ENCODE measurements at regions not wholly inside any gene's neighbourhood (a gene's known extent, or its start where the extent isn't known, plus 50 kb on each side); places are given as distances from the start of the nearest gene placed in this dataset.
"Not testable (repeated sequence)": the region's sequence is repeated elsewhere in the genome, so short reads cannot be mapped to it uniquely, and the experiment has no call there.

DNA sequence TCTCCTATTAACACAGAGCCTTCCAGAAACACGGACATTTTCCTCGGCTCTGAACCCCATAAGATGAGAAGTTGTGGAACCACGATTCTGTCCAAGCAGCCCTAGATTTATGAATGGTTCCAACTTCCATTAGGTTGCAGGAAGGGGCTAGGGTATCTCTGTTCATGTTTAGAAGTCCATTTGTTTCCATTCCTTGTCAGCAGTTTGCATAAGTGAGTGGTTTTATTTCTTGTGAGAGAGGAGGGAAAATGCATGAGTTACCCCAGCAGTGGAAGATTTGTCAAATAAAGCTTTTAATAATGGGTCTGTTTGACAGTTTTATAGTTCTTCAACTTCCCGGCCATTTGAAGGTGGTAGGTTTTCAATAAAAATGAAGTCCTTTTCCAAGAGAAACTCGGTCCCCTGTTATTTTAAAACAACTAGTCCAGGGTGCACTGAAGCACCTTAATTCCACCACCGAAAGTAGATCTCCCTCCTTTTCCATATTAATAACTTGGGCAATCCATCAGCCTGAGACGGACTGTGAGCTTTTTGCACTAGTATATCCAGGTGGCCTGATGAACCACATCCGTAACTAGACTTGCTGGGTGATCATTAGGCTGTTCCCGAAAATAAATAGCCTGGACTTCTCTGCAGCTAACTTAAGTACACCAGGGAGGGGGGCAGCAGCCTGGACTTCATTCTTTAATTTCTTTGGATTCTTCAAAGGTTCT, 181.3 kb downstream of the TMEM114 start:
- Mint-ChIP-seq H3K4me3 (no peak overlapping the region), H3K27me3 (no peaks in the 10 kb centered on the region), H3K9me3 (peaks cover 5% of the 10 kb centered on the region), H3K4me1 (no peaks in the 10 kb centered on the region), H3K36me3 (no peaks in the 10 kb centered on the region), H3K27ac (no peak overlapping the region)
- DNase-seq = no peak
- no peak for ATAC-seq (ENCODE audit: low read depth)
- POLR2A ChIA-PET = no interaction called here

DNA sequence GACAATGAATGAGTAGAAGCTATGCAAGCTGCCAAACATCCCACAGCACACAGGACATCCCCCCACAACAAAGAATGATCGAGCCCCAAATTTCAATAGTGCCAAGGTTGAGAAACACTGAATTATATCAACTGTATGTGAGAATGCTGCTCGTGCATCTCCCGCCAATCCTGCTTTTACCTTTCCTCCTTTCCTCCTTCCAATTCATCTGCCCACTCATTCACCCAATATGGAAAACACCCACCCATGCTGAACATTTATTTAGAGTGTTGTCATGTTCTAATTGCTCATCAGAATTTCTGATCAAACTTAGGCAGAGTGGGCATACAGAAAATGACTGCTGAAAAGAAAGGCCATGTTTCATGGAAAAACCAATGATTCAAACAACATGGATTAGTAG, 183.0 kb downstream of the TMEM114 start:
- POLR2A ChIA-PET = no interaction called here
- H3K27me3 Mint-ChIP-seq = no peaks in the 10 kb centered on the region
- DNase-seq (no peak), ATAC-seq (ENCODE audit: low read depth) (no peak)
- H3K9me3 Mint-ChIP-seq = peaks cover 5% of the 10 kb centered on the region
- no peaks in the 10 kb centered on the region for H3K4me1 Mint-ChIP-seq
- H3K4me3 Mint-ChIP-seq = no peak overlapping the region
- H3K36me3 Mint-ChIP-seq = no peaks in the 10 kb centered on the region
- H3K27ac Mint-ChIP-seq = no peak overlapping the region

DNA sequence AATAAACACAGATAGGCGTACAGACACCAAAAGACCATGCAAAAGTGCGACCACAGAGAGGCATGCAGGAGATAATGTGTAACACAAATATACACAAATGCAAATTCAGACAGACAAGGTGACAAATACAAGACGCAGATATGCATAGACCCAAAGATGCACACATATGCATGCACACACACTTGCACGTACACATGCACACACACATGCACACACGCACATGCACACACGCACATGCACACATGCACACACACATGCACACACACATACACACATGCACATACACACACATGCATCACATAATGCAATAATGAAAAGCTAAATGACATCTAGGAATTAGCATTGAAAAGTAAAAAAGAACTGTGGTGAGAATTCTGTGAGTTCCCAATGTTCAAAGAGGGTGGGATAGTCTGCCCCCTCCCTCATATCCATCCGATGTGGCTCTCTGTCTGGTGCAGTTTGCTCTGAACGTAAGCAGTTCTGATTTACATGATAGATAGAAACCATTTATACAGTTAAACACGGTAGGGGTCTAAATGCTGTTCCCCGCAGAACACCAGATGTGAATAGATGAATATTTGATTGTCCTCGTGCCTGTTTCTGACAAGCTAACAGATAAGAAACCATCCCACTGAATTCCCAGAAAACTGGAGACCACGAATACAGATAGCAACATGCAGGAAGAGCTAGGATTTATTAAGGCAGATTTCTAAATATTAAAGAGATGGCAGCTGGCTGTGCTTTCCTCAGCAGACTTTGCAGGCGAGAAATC, 186.1 kb downstream of the TMEM114 start:
- no peaks in the 10 kb centered on the region for H3K9me3 Mint-ChIP-seq
- no peaks in the 10 kb centered on the region for H3K4me1 Mint-ChIP-seq
- DNase-seq = no peak
- no peaks in the 10 kb centered on the region for H3K27me3 Mint-ChIP-seq
- no peak for ATAC-seq (ENCODE audit: low read depth)
- H3K4me3 Mint-ChIP-seq = no peak overlapping the region
- POLR2A ChIA-PET = no interaction called here
- H3K27ac Mint-ChIP-seq = no peak overlapping the region
- H3K36me3 Mint-ChIP-seq = no peaks in the 10 kb centered on the region

GRCh38 chr16:8402981-8403843, 187.1 kb downstream of the TMEM114 start:
- no peak for ATAC-seq (ENCODE audit: low read depth)
- POLR2A ChIA-PET = no interaction called here
- Mint-ChIP-seq H3K27ac (no peak overlapping the region), H3K27me3 (no peaks in the 10 kb centered on the region), H3K36me3 (no peaks in the 10 kb centered on the region), H3K4me3 (no peak overlapping the region), H3K9me3 (no peaks in the 10 kb centered on the region), H3K4me1 (no peaks in the 10 kb centered on the region)
- DNase-seq = no peak

DNA sequence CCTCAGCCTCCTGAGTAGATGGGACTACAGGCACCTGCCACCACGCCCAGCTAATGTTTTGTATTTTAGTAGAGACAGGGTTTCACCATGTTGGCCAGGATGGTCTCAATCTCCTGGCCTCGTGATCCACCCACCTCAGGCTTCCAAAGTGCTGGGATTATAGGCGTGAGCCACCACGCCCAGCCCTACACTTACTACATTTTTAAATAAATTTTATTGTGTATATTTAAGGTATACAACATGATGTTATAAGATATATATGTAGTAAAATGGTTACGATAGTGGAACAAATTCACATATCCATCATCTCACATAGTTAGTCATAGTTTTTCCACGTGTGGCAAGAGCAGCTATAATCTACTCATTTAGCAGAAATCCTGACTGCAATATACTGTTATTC, 189.6 kb downstream of the TMEM114 start:
- H3K4me3 Mint-ChIP-seq; DNase-seq; H3K9me3 Mint-ChIP-seq; H3K27me3 Mint-ChIP-seq; H3K27ac Mint-ChIP-seq; ATAC-seq (ENCODE audit: low read depth); POLR2A ChIA-PET; H3K36me3 Mint-ChIP-seq; H3K4me1 Mint-ChIP-seq: not testable (repeated sequence)

DNA sequence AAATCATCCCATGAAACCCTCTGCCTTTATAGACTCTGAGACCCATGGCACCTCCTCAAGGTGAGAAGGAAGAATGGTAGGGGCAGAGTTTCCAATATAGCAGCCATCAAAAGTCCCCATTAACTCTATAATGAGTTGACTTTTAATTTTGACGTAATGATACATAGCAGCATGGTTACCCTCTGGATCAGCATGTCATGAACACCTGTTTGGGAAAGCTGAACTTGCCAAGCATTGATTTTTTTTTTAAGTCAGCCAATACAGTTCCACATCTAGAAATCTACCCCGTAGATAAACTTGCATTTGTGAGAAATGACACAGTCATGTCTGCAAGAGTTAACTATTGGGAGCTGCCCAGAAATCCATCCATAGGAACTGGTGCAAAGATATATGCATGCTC, 191.8 kb downstream of the TMEM114 start:
- Mint-ChIP-seq H3K27ac (no peak overlapping the region), H3K4me3 (no peak overlapping the region), H3K9me3 (no peaks in the 10 kb centered on the region), H3K4me1 (no peaks in the 10 kb centered on the region), H3K36me3 (no peaks in the 10 kb centered on the region), H3K27me3 (no peaks in the 10 kb centered on the region)
- POLR2A ChIA-PET = no interaction called here
- ATAC-seq (ENCODE audit: low read depth) (no peak), DNase-seq (no peak)

- no peak overlapping the region for H3K27ac Mint-ChIP-seq
- POLR2A ChIA-PET = no interaction called here
- no peak for ATAC-seq (ENCODE audit: low read depth)
Observed at GRCh38 chr16:8397223-8397622, 193.1 kb downstream of the TMEM114 start.

GRCh38 chr16:8396463-8396862, 193.8 kb downstream of the TMEM114 start:
- Mint-ChIP-seq H3K27me3 (no peaks in the 10 kb centered on the region), H3K36me3 (no peaks in the 10 kb centered on the region), H3K4me3 (no peak overlapping the region), H3K4me1 (no peaks in the 10 kb centered on the region), H3K9me3 (no peaks in the 10 kb centered on the region), H3K27ac (no peak overlapping the region)
- ATAC-seq (ENCODE audit: low read depth) = no peak
- no peak for DNase-seq
- POLR2A ChIA-PET = no interaction called here

More at GRCh38 chr16:8397223-8397622, 193.1 kb downstream of the TMEM114 start:
- Mint-ChIP-seq H3K4me3 (no peak overlapping the region), H3K27me3 (no peaks in the 10 kb centered on the region), H3K36me3 (no peaks in the 10 kb centered on the region), H3K9me3 (no peaks in the 10 kb centered on the region), H3K4me1 (no peaks in the 10 kb centered on the region)
- DNase-seq = no peak

DNA sequence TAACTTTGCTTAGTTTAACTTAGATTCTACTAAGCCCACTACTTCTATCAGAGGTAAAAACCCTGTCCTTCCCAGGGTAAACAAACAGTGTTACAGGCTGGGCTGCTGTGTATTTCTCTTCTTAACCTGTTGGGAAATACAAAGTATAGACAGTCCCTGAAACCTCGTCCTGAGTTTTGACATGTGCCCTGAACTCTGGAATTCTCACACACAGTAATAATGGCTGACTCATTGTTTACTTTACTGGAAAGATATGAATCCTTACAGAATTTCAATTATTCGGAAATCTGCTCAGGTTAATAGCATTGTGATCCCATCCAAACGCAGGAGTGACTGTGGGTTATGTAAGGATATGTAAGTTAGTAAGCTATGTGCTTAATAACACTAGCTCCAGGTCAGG, 199.1 kb downstream of the TMEM114 start:
- Mint-ChIP-seq H3K9me3 (no peaks in the 10 kb centered on the region), H3K36me3 (no peaks in the 10 kb centered on the region), H3K27me3 (no peaks in the 10 kb centered on the region), H3K27ac (no peak overlapping the region), H3K4me3 (no peak overlapping the region), H3K4me1 (no peaks in the 10 kb centered on the region)
- DNase-seq (no peak), ATAC-seq (ENCODE audit: low read depth) (no peak)
- POLR2A ChIA-PET = no interaction called here

DNA sequence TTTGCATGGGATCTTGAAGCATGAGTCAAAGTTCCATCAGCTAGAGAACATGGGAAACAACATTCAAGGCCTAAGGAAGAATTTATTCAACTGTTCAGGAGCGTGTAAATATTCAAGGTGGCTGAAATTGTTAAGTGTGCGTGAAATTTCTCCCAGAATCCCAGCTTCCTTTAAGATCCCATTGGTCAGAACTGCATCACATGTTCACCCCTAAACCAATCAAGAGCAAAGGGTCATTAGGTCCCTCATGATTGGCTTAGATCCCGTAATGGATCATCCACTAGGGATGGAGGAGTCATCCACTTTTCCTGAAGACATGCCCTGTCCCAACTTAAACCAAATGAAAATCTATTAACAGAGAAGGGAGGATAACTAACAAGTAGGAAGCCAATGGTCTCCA, 201.6 kb downstream of the TMEM114 start:
- no peaks in the 10 kb centered on the region for H3K9me3 Mint-ChIP-seq
- H3K27ac Mint-ChIP-seq = no peak overlapping the region
- ATAC-seq (ENCODE audit: low read depth) = no peak
- H3K27me3 Mint-ChIP-seq = no peaks in the 10 kb centered on the region
- no peaks in the 10 kb centered on the region for H3K4me1 Mint-ChIP-seq
- no peaks in the 10 kb centered on the region for H3K36me3 Mint-ChIP-seq
- H3K4me3 Mint-ChIP-seq = no peak overlapping the region
- POLR2A ChIA-PET = no interaction called here
- no peak for DNase-seq

GRCh38 chr16:8381814-8382213, 208.5 kb downstream of the TMEM114 start:
- Mint-ChIP-seq H3K27me3 (no peaks in the 10 kb centered on the region), H3K4me1 (no peaks in the 10 kb centered on the region), H3K27ac (no peak overlapping the region), H3K4me3 (no peak overlapping the region), H3K9me3 (peaks cover 3% of the 10 kb centered on the region), H3K36me3 (no peaks in the 10 kb centered on the region)
- ATAC-seq (ENCODE audit: low read depth) (no peak), DNase-seq (no peak)
- POLR2A ChIA-PET = no interaction called here

GRCh38 chr16:8380311-8380710, 210.0 kb downstream of the TMEM114 start:
- peaks cover 3% of the 10 kb centered on the region for H3K9me3 Mint-ChIP-seq
- no peak for ATAC-seq (ENCODE audit: low read depth)
- POLR2A ChIA-PET = no interaction called here
- no peak overlapping the region for H3K4me3 Mint-ChIP-seq
- no peaks in the 10 kb centered on the region for H3K36me3 Mint-ChIP-seq
- no peaks in the 10 kb centered on the region for H3K27me3 Mint-ChIP-seq
- H3K4me1 Mint-ChIP-seq = no peaks in the 10 kb centered on the region
- no peak overlapping the region for H3K27ac Mint-ChIP-seq
- no peak for DNase-seq

GRCh38 chr16:8377864-8378263, 212.4 kb downstream of the TMEM114 start:
- Mint-ChIP-seq H3K27me3 (no peaks in the 10 kb centered on the region), H3K4me3 (no peak overlapping the region)
- ATAC-seq (ENCODE audit: low read depth) = no peak

GRCh38 chr16:8376858-8377257, 213.5 kb downstream of the TMEM114 start:
- Mint-ChIP-seq H3K4me1 (no peaks in the 10 kb centered on the region), H3K9me3 (peaks cover 7% of the 10 kb centered on the region), H3K36me3 (no peaks in the 10 kb centered on the region), H3K27me3 (no peaks in the 10 kb centered on the region), H3K27ac (no peak overlapping the region), H3K4me3 (no peak overlapping the region)
- DNase-seq = no peak
- no peak for ATAC-seq (ENCODE audit: low read depth)
- POLR2A ChIA-PET = no interaction called here

More at GRCh38 chr16:8377864-8378263, 212.4 kb downstream of the TMEM114 start:
- Mint-ChIP-seq H3K27ac (no peak overlapping the region), H3K4me1 (no peaks in the 10 kb centered on the region), H3K9me3 (peaks cover 5% of the 10 kb centered on the region), H3K36me3 (no peaks in the 10 kb centered on the region)
- DNase-seq = no peak
- POLR2A ChIA-PET = no interaction called here

All from activated naive CD8-positive, alpha-beta T cell treated with anti-CD3 and anti-CD28 coated beads, Interleukin-2, amount 10 ng/mL, durations not matched to agents 7 days and 5 days (primary cell).